ENCODE measurements at regions not wholly inside any gene's neighbourhood (a gene's known extent, or its start where the extent isn't known, plus 50 kb on each side); places are given as distances from the start of the nearest gene placed in this dataset.

DNA sequence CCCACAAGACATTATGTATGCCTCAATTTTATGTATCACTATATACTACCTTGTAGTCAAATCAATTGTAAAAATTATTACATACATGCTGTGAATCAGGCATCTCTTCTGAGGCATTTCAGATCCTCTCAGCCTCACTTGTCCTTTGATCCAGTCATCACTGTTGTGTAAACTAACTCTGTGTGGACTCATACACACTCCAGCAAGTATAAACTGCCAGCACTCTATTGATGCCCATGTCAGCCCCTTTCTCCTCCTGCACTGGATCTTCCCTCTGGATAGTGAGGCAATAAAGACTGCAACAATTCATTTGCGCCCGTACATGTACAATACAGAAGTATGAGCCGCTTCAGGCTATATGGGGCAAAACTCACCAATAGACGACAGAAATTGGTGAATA lies 364.7 kb upstream of the TGFBR2 start:
- no peak overlapping the region for H3K27ac ChIP-seq
- TF ChIP-seq, protein P1, sequence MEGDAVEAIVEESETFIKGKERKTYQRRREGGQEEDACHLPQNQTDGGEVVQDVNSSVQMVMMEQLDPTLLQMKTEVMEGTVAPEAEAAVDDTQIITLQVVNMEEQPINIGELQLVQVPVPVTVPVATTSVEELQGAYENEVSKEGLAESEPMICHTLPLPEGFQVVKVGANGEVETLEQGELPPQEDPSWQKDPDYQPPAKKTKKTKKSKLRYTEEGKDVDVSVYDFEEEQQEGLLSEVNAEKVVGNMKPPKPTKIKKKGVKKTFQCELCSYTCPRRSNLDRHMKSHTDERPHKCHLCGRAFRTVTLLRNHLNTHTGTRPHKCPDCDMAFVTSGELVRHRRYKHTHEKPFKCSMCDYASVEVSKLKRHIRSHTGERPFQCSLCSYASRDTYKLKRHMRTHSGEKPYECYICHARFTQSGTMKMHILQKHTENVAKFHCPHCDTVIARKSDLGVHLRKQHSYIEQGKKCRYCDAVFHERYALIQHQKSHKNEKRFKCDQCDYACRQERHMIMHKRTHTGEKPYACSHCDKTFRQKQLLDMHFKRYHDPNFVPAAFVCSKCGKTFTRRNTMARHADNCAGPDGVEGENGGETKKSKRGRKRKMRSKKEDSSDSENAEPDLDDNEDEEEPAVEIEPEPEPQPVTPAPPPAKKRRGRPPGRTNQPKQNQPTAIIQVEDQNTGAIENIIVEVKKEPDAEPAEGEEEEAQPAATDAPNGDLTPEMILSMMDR (conservative IDR thresholded peaks at IDR 0.05) = no peak

DNA sequence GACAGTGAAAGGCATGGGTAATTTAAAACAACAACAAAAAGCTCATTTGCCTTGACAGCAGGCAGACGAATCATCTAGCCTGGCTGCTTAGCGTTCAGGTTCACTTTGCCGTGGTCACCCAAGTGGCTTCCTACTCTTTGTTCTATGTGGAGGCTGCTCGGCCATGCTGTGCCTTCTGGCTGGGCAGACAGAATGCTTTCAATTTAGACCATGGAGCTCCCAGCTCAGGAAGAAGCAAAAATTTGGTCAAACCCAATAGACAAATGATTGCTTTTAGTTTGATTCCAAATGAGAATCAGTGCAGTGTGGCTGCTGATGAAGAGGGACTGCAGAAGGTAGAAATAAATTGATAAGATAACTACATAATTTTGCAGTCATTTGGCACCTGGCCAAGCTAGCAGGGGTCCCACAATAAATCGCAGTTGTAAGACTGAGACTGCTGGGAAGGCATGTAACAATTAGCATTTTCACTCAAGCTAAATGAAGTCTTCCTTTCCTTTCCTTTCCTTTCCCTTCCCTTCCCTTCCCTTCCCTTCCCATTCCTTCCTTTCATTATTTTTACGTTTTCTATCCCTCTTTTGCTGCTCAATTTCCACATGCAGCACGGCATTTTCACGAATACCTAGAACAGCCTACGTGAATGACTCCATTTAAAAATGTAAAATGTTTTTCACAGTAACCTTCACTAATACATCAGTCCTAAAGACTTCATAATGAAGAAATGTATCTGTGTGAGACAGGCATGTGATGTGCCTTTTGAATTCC lies 360.4 kb upstream of the TGFBR2 start:
- TF ChIP-seq, protein P1 (conservative IDR thresholded peaks at IDR 0.05) = no peak
- H3K27ac ChIP-seq = no peak overlapping the region

GRCh38 chr3:30248423-30248822 lies 358.0 kb upstream of the TGFBR2 start:
- TF ChIP-seq, protein P1 (conservative IDR thresholded peaks at IDR 0.05) = no peak
- no peak overlapping the region for H3K27ac ChIP-seq

DNA sequence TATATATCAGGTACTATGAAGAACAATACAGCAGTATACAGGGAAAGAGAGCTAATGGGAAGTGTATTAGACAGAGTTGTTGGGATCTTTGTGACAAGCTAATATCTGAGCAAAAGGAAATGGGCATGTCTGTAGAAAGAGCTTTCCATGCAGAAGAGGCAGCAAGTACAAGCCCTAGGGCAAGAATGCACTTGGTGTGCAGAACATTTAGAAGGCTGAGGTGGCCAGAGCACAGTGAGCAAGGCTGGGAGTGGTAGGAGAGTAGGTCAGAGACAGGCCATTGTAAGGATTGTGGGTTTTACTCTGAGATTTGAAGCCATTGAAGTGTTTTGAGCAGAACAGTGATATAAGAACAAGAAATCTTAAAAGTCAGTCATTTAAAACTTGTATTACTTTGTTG lies 353.9 kb upstream of the TGFBR2 start:
- no peak overlapping the region for H3K27ac ChIP-seq
- TF ChIP-seq, protein P1 (conservative IDR thresholded peaks at IDR 0.05) = no peak

GRCh38 chr3:30253832-30254231 lies 352.6 kb upstream of the TGFBR2 start:
- no peak overlapping the region for H3K27ac ChIP-seq
- TF ChIP-seq, protein P1 (conservative IDR thresholded peaks at IDR 0.05) = no peak

- TF ChIP-seq, protein P1 (conservative IDR thresholded peaks at IDR 0.05) = no peak
- no peak overlapping the region for H3K27ac ChIP-seq
Observed at GRCh38 chr3:30256474-30256873, 349.9 kb upstream of the TGFBR2 start.

DNA sequence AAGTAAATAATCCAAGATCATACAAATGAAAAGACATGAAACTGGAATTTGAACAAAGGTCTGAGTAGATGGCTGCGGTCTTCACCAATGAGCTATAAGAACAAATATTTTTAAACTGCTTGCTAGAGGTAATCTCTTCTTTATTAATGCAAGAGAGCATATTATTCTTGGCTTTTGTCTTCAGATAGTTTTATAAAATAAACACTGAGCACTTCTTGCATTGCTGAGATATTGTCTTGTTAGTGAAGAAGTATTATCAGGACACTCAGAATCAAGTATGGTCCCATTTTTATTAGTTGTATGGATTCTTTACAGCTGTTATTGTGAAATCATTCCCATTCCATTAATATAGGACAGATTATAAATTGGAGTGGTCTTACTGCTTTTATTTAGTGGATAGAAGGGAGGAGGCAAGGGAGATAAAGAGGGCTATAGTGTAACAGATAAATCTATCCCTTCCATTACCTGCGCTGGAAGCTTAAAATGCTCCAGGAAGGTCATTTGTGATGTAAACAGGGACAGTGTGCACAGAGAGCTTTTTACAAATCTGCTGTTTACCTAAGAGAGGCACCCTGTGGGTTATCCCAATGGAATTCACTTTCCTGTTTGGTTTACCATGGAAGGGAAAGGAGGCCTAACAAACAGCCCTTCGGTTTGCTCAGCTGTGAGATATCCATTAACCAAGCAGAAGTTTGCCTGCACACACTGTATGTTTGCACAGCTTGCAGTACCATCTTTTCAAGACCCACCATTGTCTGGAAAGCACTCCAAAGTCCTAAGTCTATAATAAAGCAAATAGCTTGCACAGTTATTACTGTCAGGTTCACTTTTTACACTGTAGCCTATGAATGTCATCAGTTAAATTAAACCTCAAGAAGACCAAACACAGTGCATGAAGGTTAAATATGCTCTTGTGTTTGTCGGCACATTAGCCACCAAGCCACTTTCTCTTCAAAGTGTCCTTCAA lies 347.7 kb upstream of the TGFBR2 start:
- peak overlapping the region; percentile 38 for H3K27ac ChIP-seq
- TF ChIP-seq, protein P1 (conservative IDR thresholded peaks at IDR 0.05) = no peak

Data from VCaP (cell line).